ENCODE measurements at regions not wholly inside any gene's neighbourhood (a gene's known extent, or its start where the extent isn't known, plus 50 kb on each side); places are given as distances from the start of the nearest gene placed in this dataset.

DNA sequence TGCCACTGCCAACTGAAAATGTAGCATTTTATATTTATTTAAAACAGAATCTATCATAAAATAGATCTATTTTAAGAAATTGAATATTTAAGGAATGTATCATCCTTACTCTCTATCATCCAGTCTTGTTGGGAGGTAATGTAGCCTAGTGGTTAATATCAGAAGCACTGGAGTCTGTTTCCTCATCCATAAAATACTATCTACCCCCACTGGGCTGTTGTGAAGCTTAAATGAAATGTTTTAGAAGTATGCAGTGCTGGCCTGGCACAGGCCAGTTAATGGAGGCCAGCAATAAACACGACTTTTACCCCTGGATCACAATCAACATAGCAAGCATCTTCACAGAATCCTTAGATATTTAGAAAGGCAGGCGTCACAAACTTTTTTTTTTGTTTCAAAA, 188.0 kb downstream of the CAND1 start:
- TF ChIP-seq, protein P1, sequence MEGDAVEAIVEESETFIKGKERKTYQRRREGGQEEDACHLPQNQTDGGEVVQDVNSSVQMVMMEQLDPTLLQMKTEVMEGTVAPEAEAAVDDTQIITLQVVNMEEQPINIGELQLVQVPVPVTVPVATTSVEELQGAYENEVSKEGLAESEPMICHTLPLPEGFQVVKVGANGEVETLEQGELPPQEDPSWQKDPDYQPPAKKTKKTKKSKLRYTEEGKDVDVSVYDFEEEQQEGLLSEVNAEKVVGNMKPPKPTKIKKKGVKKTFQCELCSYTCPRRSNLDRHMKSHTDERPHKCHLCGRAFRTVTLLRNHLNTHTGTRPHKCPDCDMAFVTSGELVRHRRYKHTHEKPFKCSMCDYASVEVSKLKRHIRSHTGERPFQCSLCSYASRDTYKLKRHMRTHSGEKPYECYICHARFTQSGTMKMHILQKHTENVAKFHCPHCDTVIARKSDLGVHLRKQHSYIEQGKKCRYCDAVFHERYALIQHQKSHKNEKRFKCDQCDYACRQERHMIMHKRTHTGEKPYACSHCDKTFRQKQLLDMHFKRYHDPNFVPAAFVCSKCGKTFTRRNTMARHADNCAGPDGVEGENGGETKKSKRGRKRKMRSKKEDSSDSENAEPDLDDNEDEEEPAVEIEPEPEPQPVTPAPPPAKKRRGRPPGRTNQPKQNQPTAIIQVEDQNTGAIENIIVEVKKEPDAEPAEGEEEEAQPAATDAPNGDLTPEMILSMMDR (conservative IDR thresholded peaks at IDR 0.05 in 1 of 2, IDR thresholded peaks at IDR 0.05 in 1 of 2; ENCODE audit: extremely low read depth in 1 of 2, insufficient read depth in 1 of 2, low read depth in 1 of 2, low read length in 2 of 2): no peak
- no peak for TF ChIP-seq EZH2 (IDR thresholded peaks at IDR 0.05; ENCODE audit: borderline replicate concordance, low read length)
